ENCODE measurements at regions not wholly inside any gene's neighbourhood (a gene's known extent, or its start where the extent isn't known, plus 50 kb on each side); places are given as distances from the start of the nearest gene placed in this dataset.

GRCh38 chr1:173422456-173422976, 54.6 kb upstream of the PRDX6 start:
- no peak for DNase-seq (ENCODE audit: low read depth, low spot score)

GRCh38 chr1:173423291-173423690, 53.8 kb upstream of the PRDX6 start:
- DNase-seq (ENCODE audit: low read depth, low spot score): no peak

GRCh38 chr1:173424143-173424542, 53.0 kb upstream of the PRDX6 start:
- no peak for DNase-seq (ENCODE audit: low read depth, low spot score)

GRCh38 chr1:173424782-173425407, 52.2 kb upstream of the PRDX6 start:
- no peak for DNase-seq (ENCODE audit: low read depth, low spot score)

GRCh38 chr1:173426057-173426456, 51.1 kb upstream of the PRDX6 start:
- DNase-seq (ENCODE audit: low read depth, low spot score): no peak

- DNase-seq (ENCODE audit: low read depth, low spot score): no peak
These were observed 49.7 kb upstream of the PRDX6 start for GRCh38 chr1:173427146-173428054.

All from iPS DF 19.7 (cell line).